RWPE2 (cell line): ENCODE measurements at regions not wholly inside any gene's neighbourhood (a gene's known extent, or its start where the extent isn't known, plus 50 kb on each side); places are given as distances from the start of the nearest gene placed in this dataset.
A peak's percentile ranks its signal among the peaks of the same experiment; 100 is the strongest.

Experiments used
- ATAC-seq: fragments of 200-7000 bp; cut with Tn5 transposase; 3 replicates; pipeline ENCODE4 v1.9.1; 2021; ENCODE audit warnings: low read depth
- DNase-seq: peaks from one replicate; pipeline ENCODE4 v3.0.0-alpha.2; 2020; ENCODE audit warnings: low spot score
- H3K27ac ChIP-seq: fragments of 450-650 bp; 2 replicates; pipeline ENCODE4 v1.5.1; 2017; ENCODE audit warnings: mild to moderate bottlenecking; ENCODE audit not compliant: poor library complexity, severe bottlenecking
- H3K27me3 ChIP-seq: fragments of 250-450 bp; sonication (Bioruptor Pico); 2 replicates; pipeline ENCODE4 v1.5.1; 2021; ENCODE audit warnings: mild to moderate bottlenecking, moderate library complexity; ENCODE audit not compliant: insufficient read depth, poor library complexity, severe bottlenecking
- H3K36me3 ChIP-seq: fragments of 250-450 bp; sonication (Bioruptor Pico); 2 replicates; pipeline ENCODE4 v1.5.1; 2020; ENCODE audit warnings: low read depth, mild to moderate bottlenecking, moderate library complexity
- H3K4me1 ChIP-seq: fragments of 250-450 bp; sonication (Bioruptor Pico); 2 replicates; pipeline ENCODE4 v1.5.1; 2021; ENCODE audit warnings: mild to moderate bottlenecking, moderate library complexity; ENCODE audit not compliant: insufficient read depth, poor library complexity, severe bottlenecking
- H3K4me3 ChIP-seq: fragments of 250-450 bp; sonication (Bioruptor Pico); 2 replicates; pipeline ENCODE4 v1.5.1; 2021; ENCODE audit warnings: mild to moderate bottlenecking, moderate library complexity; ENCODE audit not compliant: severe bottlenecking
- H3K9me3 ChIP-seq: fragments of 250-450 bp; sonication (Bioruptor Pico); 2 replicates; pipeline ENCODE4 v1.5.1; 2021; ENCODE audit warnings: mild to moderate bottlenecking, moderate library complexity; ENCODE audit not compliant: severe bottlenecking
- TF ChIP-seq, protein P1 (sequence below): fragments of 450-650 bp; IDR thresholded peaks from one replicate; pipeline ENCODE4 v1.5.1; 2017; ENCODE audit warnings: mild to moderate bottlenecking, moderate library complexity; ENCODE audit not compliant: poor library complexity, severe bottlenecking

DNA sequence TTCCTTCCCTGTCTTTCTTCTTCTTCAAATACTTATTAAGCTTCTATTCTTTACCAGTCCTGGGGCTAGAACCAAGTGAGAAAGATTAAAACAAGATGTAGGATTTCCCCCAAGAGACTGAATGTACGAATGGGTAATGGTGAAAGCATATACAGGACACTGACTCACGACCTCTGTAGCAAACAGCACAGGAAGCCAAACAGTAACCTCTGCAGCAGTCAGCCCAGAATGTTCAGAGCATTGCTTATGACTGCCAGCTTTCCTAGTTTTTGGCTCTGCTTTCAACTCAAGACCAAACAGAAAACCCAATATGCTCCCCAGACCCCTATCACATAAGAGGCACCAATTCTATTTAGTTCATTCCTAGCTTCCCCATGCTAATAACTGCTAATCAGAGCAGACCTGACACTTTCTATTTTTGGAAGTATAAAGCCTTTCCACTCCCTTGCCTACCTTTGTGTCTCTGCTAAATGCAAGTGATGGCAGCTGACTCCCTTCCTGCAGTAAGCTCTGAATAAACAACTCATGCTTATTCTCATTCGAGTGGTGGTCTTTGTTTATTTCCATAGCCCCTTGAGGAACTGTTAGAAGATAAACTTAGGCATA is 690.6 kb downstream of the EPM2A start:
- TF ChIP-seq, protein P1, sequence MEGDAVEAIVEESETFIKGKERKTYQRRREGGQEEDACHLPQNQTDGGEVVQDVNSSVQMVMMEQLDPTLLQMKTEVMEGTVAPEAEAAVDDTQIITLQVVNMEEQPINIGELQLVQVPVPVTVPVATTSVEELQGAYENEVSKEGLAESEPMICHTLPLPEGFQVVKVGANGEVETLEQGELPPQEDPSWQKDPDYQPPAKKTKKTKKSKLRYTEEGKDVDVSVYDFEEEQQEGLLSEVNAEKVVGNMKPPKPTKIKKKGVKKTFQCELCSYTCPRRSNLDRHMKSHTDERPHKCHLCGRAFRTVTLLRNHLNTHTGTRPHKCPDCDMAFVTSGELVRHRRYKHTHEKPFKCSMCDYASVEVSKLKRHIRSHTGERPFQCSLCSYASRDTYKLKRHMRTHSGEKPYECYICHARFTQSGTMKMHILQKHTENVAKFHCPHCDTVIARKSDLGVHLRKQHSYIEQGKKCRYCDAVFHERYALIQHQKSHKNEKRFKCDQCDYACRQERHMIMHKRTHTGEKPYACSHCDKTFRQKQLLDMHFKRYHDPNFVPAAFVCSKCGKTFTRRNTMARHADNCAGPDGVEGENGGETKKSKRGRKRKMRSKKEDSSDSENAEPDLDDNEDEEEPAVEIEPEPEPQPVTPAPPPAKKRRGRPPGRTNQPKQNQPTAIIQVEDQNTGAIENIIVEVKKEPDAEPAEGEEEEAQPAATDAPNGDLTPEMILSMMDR, result no peak
- peak; percentile 84 for ATAC-seq

DNA sequence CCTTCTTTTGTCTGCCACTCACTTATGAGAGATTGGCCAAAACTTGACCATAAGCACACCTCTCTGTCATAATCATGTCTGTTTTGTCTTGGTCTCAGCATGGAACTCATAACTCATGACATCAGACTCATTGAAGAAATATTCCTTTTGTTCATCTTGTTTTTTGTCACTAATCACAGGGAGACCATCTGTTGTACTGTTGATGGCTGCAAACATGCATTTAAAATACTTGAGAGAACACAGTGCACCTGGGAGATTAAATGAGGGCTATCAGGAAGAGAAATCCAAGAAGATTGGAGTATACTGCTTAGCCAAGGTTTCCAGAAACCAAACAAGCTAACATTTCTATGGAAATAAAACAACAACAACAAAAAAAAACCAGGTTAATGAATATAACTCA is 689.7 kb downstream of the EPM2A start:
- Histone ChIP-seq H3K9me3 (no peaks in the 10 kb centered on the region), H3K4me1 (peaks cover 4% of the 10 kb centered on the region), H3K27me3 (no peaks in the 10 kb centered on the region), H3K27ac (no peak overlapping the region), H3K4me3 (no peak overlapping the region), H3K36me3 (no peaks in the 10 kb centered on the region)
- TF ChIP-seq, protein P1, result no peak
- ATAC-seq (no peak), DNase-seq (no peak)

More for the DNA sequence above, 690.6 kb downstream of the EPM2A start:
- Histone ChIP-seq H3K27me3 (no peaks in the 10 kb centered on the region), H3K4me1 (peaks cover 4% of the 10 kb centered on the region), H3K4me3 (no peak overlapping the region), H3K27ac (no peak overlapping the region), H3K9me3 (no peaks in the 10 kb centered on the region), H3K36me3 (no peaks in the 10 kb centered on the region)
- DNase-seq, result no peak

DNA sequence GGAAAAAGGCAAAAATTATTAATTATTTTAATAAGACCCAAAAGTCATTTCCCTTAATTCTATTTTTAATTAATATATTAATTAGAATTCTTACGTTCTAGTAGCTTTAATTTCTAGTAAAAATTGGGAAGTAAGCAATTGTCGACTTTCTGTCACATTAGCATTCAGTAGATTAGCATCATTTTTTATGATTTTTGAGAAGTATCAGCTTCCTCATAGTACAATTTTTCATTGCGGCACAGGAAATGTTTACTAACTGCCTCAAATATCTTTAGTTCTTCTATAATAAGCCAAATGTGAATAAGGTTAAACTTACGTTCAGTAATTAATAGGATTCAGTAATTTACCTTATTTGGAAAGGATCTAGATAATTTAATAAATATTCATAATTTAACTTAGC is 687.4 kb downstream of the EPM2A start:
- TF ChIP-seq, protein P1, result no peak
- no peak for DNase-seq
- Histone ChIP-seq H3K36me3 (no peaks in the 10 kb centered on the region), H3K27ac (no peak overlapping the region), H3K27me3 (no peaks in the 10 kb centered on the region), H3K4me3 (no peak overlapping the region), H3K4me1 (peaks cover 4% of the 10 kb centered on the region), H3K9me3 (no peaks in the 10 kb centered on the region)
- no peak for ATAC-seq

- H3K9me3 ChIP-seq, result no peaks in the 10 kb centered on the region
- H3K36me3 ChIP-seq, result no peaks in the 10 kb centered on the region
- TF ChIP-seq, protein P1, result no peak
- DNase-seq (no peak), ATAC-seq (no peak)
- H3K4me3 ChIP-seq, result no peak overlapping the region
- H3K4me1 ChIP-seq, result no peaks in the 10 kb centered on the region
- H3K27ac ChIP-seq, result no peak overlapping the region
- no peaks in the 10 kb centered on the region for H3K27me3 ChIP-seq
Observed at GRCh38 chr6:145051661-145052060, 683.7 kb downstream of the EPM2A start.

GRCh38 chr6:145055567-145055966 is 679.8 kb downstream of the EPM2A start:
- no peak for ATAC-seq
- no peaks in the 10 kb centered on the region for H3K4me1 ChIP-seq
- H3K4me3 ChIP-seq, result no peak overlapping the region
- TF ChIP-seq, protein P1, result no peak
- H3K27me3 ChIP-seq, result no peaks in the 10 kb centered on the region
- H3K9me3 ChIP-seq, result no peaks in the 10 kb centered on the region
- no peaks in the 10 kb centered on the region for H3K36me3 ChIP-seq
- no peak overlapping the region for H3K27ac ChIP-seq
- DNase-seq, result no peak
